Calu3 (cell line): ENCODE measurements at regions not wholly inside any gene's neighbourhood (a gene's known extent, or its start where the extent isn't known, plus 50 kb on each side); places are given as distances from the start of the nearest gene placed in this dataset.
"Not testable (repeated sequence)": the region's sequence is repeated elsewhere in the genome, so short reads cannot be mapped to it uniquely, and the experiment has no call there.

ENCODE experiments used
- BruUV-seq: library from RNA; stranded (reverse); fragments of 400-500 nt; replicated peaks from 2 replicates; lab custom pipeline; 2021; lab: Mats Ljungman, UMichigan
- CTCF ChIA-PET: fragments of 300-600 bp; sonication (Branson Sonifier 250); formaldehyde crosslinking; loops from one replicate; lab custom pipeline; 2022; ENCODE audit warnings: antibody characterized with exemption; lab: Charles Lee
- DNase-seq: peaks from one replicate; pipeline ENCODE4 v3.0.0; 2022
- H3K27ac Mint-ChIP-seq: one replicate; pipeline ENCODE4 v1.8.0; 2022; ENCODE audit warnings: mixed read lengths; ENCODE audit not compliant: unreplicated experiment
- H3K27me3 Mint-ChIP-seq: one replicate; pipeline ENCODE4 v1.8.0; 2022; ENCODE audit warnings: mixed read lengths; ENCODE audit not compliant: unreplicated experiment
- H3K36me3 Mint-ChIP-seq: one replicate; pipeline ENCODE4 v1.8.0; 2022; ENCODE audit warnings: mild to moderate bottlenecking, moderate library complexity, mixed read lengths; ENCODE audit not compliant: insufficient read depth, unreplicated experiment
- H3K4me1 Mint-ChIP-seq: one replicate; pipeline ENCODE4 v1.8.0; 2022; ENCODE audit warnings: mild to moderate bottlenecking, low read depth, mixed read lengths; ENCODE audit not compliant: unreplicated experiment
- H3K4me3 Mint-ChIP-seq: one replicate; pipeline ENCODE4 v1.8.0; 2022; ENCODE audit warnings: mild to moderate bottlenecking, low read depth, moderate library complexity, mixed read lengths; ENCODE audit not compliant: unreplicated experiment
- H3K9me3 Mint-ChIP-seq: one replicate; pipeline ENCODE4 v1.8.0; 2022; ENCODE audit warnings: low read depth, mixed read lengths; ENCODE audit not compliant: unreplicated experiment
- CTCF ChIP-seq: fragments of 200-600 bp; IDR thresholded peaks from one replicate; pipeline ENCODE4 v1.8.0; 2022; ENCODE audit warnings: antibody characterized with exemption; ENCODE audit not compliant: unreplicated experiment
- intact Hi-C: fragments of 100-400 bp; cut with micrococcal nuclease; formaldehyde crosslinking; loops from one replicate; pipeline ENCODE4 v1.10.0; 2022; ENCODE audit not compliant: unreplicated experiment

- Mint-ChIP-seq H3K36me3 (peaks cover 6% of the 10 kb centered on the region), H3K27ac (no peak overlapping the region), H3K4me1 (peaks cover 18% of the 10 kb centered on the region), H3K27me3 (peaks cover 22% of the 10 kb centered on the region), H3K9me3 (no peaks in the 10 kb centered on the region), H3K4me3 (no peak overlapping the region)
- CTCF ChIA-PET, result interaction anchor here (1.6 kb wide), 1 partner anchor 403 kb away, joined by 3 read pairs; no protein-coding TSS in a partner anchor
- BruUV-seq, result no TSS peak
- intact Hi-C loops, result loop anchor here (10.0 kb wide), 1 partner anchor 178 kb away; the partner anchor contains the start of gene PDE10A
- no peak for TF ChIP-seq CTCF
- no peak for DNase-seq
Measured at GRCh38 chr6:165842281-165842936, 179.4 kb upstream of the PDE10A start.

GRCh38 chr6:165841153-165841558 is 178.1 kb upstream of the PDE10A start:
- CTCF ChIA-PET, result interaction anchor here (0.7 to 1.6 kb wide), 3 partner anchors 9 to 413 kb away, joined by 3 read pairs; no protein-coding TSS in a partner anchor
- peaks cover 25% of the 10 kb centered on the region for H3K27me3 Mint-ChIP-seq
- H3K9me3 Mint-ChIP-seq, result no peaks in the 10 kb centered on the region
- H3K4me3 Mint-ChIP-seq, result no peak overlapping the region
- no peak for TF ChIP-seq CTCF
- peaks cover 2% of the 10 kb centered on the region for H3K36me3 Mint-ChIP-seq
- intact Hi-C loops, result loop anchor here (10.0 kb wide), 1 partner anchor 176 kb away; the partner anchor contains the start of gene PDE10A
- DNase-seq, result no peak
- no TSS peak for BruUV-seq
- H3K27ac Mint-ChIP-seq, result no peak overlapping the region
- peaks cover 5% of the 10 kb centered on the region for H3K4me1 Mint-ChIP-seq

- CTCF ChIA-PET, result interaction anchor here (0.7 kb wide), 1 partner anchor 63 kb away, joined by 7 read pairs; no protein-coding TSS in a partner anchor
- Mint-ChIP-seq H3K4me1 (peaks cover 12% of the 10 kb centered on the region), H3K9me3 (no peaks in the 10 kb centered on the region), H3K27me3 (peaks cover 55% of the 10 kb centered on the region), H3K36me3 (no peaks in the 10 kb centered on the region), H3K4me3 (no peak overlapping the region), H3K27ac (no peak overlapping the region)
- DNase-seq, result no peak
- no TSS peak for BruUV-seq
- TF ChIP-seq CTCF, result no peak
- intact Hi-C loops, result no loop called here
Measured at GRCh38 chr6:165837948-165838745, 175.1 kb upstream of the PDE10A start.

- intact Hi-C loops, H3K9me3 Mint-ChIP-seq, CTCF ChIA-PET, H3K27ac Mint-ChIP-seq, H3K36me3 Mint-ChIP-seq, BruUV-seq, DNase-seq, H3K4me3 Mint-ChIP-seq: not testable (repeated sequence)
- Mint-ChIP-seq H3K4me1 (peaks cover 12% of the 10 kb centered on the region), H3K27me3 (peaks cover 55% of the 10 kb centered on the region)
Measured at GRCh38 chr6:165836648-165837047, 173.6 kb upstream of the PDE10A start.
